ENCODE measurements at regions not wholly inside any gene's neighbourhood (a gene's known extent, or its start where the extent isn't known, plus 50 kb on each side); places are given as distances from the start of the nearest gene placed in this dataset.

DNA sequence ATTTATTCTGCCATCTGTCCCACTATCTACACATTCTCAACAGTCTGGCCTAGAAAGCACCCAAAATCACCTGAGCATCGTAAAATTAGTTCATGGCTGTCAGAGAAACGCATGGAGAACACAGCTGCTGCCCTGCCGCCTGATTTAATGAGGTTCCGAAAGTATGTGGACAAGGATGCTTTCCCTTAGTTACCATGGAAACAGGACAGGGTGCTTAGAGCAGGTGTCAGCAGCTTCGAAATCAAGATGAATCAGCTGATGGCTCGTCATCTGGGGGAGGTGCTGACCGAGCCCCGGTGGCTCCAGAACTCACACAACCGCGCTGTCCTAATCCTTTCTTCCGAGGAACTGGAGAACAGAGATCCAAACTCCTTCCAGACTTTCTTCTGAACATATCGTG, 151.5 kb downstream of the TEX36 start:
- Histone ChIP-seq H3K36me3 (ENCODE audit: control insufficient read depth in 4 of 4, insufficient read depth in 4 of 4, low read length in 4 of 4) (no peaks in the 10 kb centered on the region), H3K9ac (ENCODE audit: insufficient read depth in 1 of 2, low read length in 2 of 2) (no peak overlapping the region)
- 69 to 73% methylated on average over 12 of the region's 12 CpGs for WGBS, 2 donors

GRCh38 chr10:125523347-125523746, 159.6 kb downstream of the TEX36 start:
- no peaks in the 10 kb centered on the region for H3K36me3 ChIP-seq (ENCODE audit: control insufficient read depth in 4 of 4, insufficient read depth in 4 of 4, low read length in 4 of 4)
- TF ChIP-seq CTCF (IDR thresholded peaks at IDR 0.05; ENCODE audit: control extremely low read depth, extremely low read depth), result no peak
- DNase-seq (no peak), ATAC-seq (ENCODE audit: insufficient read depth, low FRiP score) (no peak)
- H3K27me3 ChIP-seq (ENCODE audit: control insufficient read depth in 3 of 3, insufficient read depth in 3 of 3, low read length in 2 of 3), result no peaks in the 10 kb centered on the region
- H3K9ac ChIP-seq (ENCODE audit: insufficient read depth in 1 of 2, low read length in 2 of 2), result no peak overlapping the region
- no peak overlapping the region for H3K27ac ChIP-seq (ENCODE audit: low read depth in 1 of 2, low read length in 1 of 2)
- WGBS, 2 donors, result 77 to 92% methylated on average over 10 of the region's 10 CpGs
- H3K4me1 ChIP-seq (ENCODE audit: control insufficient read depth in 5 of 5, insufficient read depth in 5 of 5, low read length in 5 of 5), result peaks cover 0 to 1% (median 0%) of the 10 kb centered on the region in 5 donors
- H3K4me3 ChIP-seq, result no peak overlapping the region
- H3K9me3 ChIP-seq (ENCODE audit: control insufficient read depth in 4 of 4, insufficient read depth in 3 of 4, low read length in 3 of 4), result no peaks in the 10 kb centered on the region

More for the DNA sequence above, 151.5 kb downstream of the TEX36 start:
- H3K4me1 ChIP-seq (ENCODE audit: control insufficient read depth in 5 of 5, insufficient read depth in 5 of 5, low read length in 5 of 5), result peaks cover 0 to 8% (median 0%) of the 10 kb centered on the region in 5 donors
- DNase-seq, result no peak
- no peaks in the 10 kb centered on the region for H3K27me3 ChIP-seq (ENCODE audit: control insufficient read depth in 3 of 3, insufficient read depth in 3 of 3, low read length in 2 of 3)
- ATAC-seq (ENCODE audit: insufficient read depth, low FRiP score), result no peak
- H3K4me3 ChIP-seq, result no peak overlapping the region
- H3K9me3 ChIP-seq (ENCODE audit: control insufficient read depth in 4 of 4, insufficient read depth in 3 of 4, low read length in 3 of 4), result no peaks in the 10 kb centered on the region
- TF ChIP-seq CTCF (IDR thresholded peaks at IDR 0.05; ENCODE audit: control extremely low read depth, extremely low read depth), result no peak
- no peak overlapping the region for H3K27ac ChIP-seq (ENCODE audit: low read depth in 1 of 2, low read length in 1 of 2)

DNA sequence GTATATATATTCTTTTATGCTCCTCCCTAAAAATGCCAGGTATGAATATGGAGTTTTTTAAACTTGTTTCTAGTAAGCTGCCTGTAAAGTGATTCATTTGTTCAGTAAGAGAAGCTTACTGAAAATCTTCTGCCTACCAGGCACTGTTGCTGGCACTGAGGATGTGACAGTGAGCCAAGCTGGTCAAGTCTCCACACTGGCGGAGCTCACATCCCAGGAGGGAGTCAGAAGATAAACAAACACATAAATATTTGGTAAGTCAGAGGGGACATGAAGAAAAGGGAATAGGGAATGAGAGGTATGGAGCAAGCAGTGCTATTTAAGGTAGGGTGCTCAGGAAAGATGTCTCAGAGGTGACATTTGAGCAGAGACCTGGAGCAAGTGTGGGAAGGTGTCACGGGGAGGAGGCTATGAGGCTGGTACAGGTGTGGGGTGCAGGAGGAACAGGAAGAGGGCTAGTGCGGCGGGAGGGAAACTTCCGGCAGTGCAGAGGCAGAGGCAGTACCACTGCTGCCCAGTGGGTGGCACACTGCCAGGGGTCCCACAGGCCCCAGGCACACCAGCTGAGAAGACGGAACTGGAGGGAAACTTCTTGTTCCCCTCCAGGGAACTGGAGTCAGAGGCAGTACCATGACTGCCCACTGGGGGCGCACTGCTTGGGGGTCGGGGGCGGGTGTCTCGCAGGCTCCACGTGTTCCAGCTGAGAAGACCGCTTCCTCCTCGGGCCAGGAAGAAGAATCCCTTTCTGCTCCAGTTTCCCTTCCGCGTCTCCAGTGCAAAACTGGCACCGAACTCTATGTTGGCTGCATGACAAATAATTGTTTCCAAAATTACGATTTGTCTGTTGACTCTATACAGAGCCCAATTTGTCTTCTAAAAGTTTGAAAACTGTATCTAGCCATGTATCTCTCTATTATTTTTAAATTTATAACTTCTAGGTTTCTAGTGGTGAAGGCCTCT, 161.0 kb downstream of the TEX36 start:
- no peak for TF ChIP-seq CTCF (IDR thresholded peaks at IDR 0.05; ENCODE audit: control extremely low read depth, extremely low read depth)
- ATAC-seq (ENCODE audit: insufficient read depth, low FRiP score) (peak; percentile 41), DNase-seq (peak in 1 of 3 donors; percentile 51)
- no peaks in the 10 kb centered on the region for H3K27me3 ChIP-seq (ENCODE audit: control insufficient read depth in 3 of 3, insufficient read depth in 3 of 3, low read length in 2 of 3)
- no peaks in the 10 kb centered on the region for H3K9me3 ChIP-seq (ENCODE audit: control insufficient read depth in 4 of 4, insufficient read depth in 3 of 4, low read length in 3 of 4)
- no peaks in the 10 kb centered on the region for H3K36me3 ChIP-seq (ENCODE audit: control insufficient read depth in 4 of 4, insufficient read depth in 4 of 4, low read length in 4 of 4)
- H3K4me3 ChIP-seq, result no peak overlapping the region
- peaks cover 0 to 1% (median 0%) of the 10 kb centered on the region in 5 donors for H3K4me1 ChIP-seq (ENCODE audit: control insufficient read depth in 5 of 5, insufficient read depth in 5 of 5, low read length in 5 of 5)
- 54 to 63% methylated on average over 17 of the region's 17 CpGs for WGBS, 2 donors
- H3K9ac ChIP-seq (ENCODE audit: insufficient read depth in 1 of 2, low read length in 2 of 2), result no peak overlapping the region
- H3K27ac ChIP-seq (ENCODE audit: low read depth in 1 of 2, low read length in 1 of 2), result no peak overlapping the region
